GM18520 (cell line): ENCODE measurements at regions not wholly inside any gene's neighbourhood (a gene's known extent, or its start where the extent isn't known, plus 50 kb on each side); places are given as distances from the start of the nearest gene placed in this dataset.

ENCODE experiments used
- ATAC-seq: cut with Tn5 transposase; IDR thresholded peaks from one replicate; pipeline ENCODE4 v1.9.1; 2021; ENCODE audit not compliant: unreplicated experiment

DNA sequence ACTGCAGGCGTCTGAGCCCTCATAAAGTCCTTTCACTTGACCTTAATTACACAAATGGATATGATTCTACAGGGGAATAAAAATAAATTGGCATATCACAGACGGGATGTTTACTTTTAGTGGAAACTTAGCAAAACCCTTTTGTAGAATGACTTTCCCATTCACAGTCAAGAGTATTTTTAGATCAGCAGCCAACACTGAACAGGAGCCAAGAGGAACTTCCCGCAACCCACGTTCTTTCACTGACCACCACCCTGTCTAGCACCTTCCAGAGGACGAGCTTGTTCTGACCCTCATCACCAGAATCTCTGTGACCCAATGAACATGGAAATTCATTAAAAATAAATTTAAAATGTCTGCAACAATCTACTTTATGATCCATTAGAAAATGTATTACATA is 119.0 kb upstream of the SNTG2 start:
- ATAC-seq, result no peak

DNA sequence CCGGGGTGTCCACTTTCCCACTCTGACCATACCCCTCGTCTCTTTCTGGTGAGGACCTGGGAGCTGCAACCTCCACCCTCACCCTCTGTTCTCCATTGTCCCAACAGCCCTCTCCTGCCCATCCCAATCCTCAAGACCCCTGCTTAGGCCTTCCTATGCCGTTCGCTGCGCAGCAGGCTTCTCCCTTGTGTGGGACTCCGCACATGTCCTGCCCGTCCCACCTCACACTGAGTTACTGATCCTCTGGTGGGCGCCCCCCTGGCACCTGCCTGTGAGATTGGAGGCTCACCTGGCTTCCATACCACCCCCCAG is 119.5 kb upstream of the SNTG2 start:
- ATAC-seq, result no peak

DNA sequence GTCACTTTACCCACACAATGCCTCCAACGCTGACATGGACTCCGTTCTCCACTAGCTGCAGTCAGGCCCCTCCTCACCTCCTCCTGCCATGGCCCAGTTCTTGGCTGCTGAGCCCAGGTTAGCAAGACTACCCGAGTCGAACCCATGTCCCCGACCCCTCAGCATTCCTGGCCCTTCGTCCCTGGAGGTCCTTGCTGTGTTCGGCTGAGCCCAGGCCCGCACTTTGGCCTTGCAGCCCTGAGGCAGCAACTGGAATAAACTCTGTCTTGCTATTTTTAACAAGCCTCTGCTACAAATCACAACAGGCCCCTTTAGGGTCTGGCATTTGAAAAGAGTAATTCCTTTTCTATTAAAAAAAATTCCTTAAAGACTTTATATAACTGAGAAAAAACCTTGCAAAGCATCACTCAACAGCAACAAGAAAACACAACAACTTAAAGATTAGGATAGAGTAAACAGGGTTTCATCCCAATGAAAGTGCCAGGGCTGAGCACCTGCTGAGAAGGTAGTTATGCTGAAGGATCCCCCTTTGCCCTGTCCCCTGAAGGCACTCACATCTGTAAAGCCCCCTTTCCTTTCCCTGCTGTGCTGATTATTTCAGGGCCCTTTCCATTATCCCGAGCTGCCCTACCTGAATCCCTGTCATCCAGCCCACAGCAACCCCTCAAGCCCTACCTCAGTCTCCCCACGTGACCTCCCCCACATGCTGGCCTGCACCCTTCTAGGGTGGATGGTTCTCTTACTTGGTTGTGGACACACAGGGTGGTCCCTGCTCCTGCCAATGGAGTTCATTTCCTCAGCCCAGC is 120.0 kb upstream of the SNTG2 start:
- ATAC-seq, result no peak

DNA sequence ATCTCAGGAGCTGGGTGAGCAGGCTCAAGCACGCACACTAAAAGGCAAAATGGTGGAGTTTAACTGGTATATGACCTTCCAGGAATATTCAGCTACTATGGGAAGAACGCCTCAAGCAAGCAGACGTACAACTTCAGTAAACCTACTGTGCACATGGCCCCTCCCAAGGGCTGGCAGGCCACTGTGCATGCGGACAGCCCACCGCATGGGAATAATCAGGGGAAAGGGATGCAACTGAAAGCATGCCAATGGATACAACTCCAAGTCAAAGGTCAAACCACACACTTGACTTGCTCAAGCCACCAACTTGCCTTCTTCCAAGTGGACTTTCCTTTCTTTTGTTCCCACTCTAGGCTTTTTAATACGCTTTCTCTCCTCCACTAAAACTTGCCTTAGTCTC is 121.6 kb upstream of the SNTG2 start:
- no peak for ATAC-seq

DNA sequence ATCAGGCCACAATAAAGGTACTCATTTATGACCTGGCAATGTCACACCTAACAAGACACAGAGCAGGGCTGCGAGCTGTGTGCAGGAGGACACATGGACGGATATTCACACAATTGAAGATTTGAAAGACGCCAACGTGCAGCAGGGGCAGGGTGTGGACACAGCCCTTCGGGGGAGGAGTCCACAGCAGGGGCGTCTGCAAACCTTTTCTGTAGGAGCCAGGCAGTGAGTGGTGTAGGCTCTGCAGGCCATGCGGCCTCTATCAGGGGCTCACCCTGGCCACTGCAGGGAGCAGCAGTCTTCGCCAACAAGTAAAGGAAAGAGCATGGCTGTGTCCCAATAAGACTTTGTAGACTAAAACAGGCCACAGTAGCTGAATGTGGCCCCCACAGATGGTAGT is 125.7 kb upstream of the SNTG2 start:
- ATAC-seq, result no peak

DNA sequence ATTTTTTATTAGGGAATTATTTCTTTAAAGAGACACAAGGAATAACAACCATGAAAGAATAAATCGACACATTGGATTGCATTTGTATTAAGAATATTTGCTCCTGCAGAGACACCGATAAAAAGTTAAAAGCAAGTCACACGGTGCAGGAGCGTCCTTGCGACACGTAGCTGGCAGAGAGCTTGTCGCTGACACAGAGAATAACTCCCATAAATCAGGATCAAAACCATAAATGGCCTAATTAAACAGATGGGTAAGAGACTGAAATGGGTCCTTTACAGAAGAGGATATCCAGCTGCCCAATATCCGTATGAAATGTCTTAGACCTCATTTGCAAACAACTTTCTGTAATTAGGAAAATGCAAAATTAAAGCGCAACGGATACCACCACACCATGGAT is 126.1 kb upstream of the SNTG2 start:
- ATAC-seq, result no peak

DNA sequence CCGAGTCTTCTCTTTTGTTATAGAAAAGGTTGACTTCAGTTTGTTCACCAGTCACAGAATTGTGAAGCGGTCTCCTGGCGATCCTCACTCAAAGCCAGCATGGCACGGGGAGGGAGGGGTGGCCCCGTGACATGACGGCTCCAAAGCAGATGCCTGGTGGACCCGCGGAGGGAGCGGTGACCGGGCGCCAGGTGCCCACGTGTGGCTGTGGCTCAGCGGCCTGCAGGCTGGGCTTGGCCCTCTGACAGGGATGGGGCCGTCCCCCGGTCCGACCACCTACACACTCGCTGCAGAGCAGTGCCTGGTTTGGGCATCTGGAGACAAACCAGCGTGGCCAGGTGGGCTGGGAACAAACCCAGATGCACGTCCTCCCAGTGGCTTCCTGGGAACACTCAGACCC is 129.1 kb upstream of the SNTG2 start:
- no peak for ATAC-seq

DNA sequence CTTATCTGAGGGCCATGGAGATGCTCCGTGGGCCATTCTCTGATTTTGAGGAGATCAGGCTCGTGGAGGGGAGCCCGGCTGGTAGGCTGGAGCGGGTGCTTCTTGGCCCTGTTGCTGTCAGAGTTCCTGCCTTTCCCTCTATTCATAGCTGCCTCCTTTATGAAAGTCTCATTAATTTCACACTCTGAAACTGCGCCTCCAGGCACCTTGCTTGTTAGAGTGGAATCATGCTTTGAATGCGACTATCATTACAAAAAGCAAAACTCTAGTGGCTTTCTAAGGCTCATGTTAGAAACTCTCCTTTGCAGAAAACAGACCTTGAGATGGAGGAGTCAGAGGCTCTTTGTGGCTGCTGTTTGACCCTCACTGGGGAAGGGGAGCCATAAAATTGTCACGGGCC is 131.0 kb upstream of the SNTG2 start:
- no peak for ATAC-seq

DNA sequence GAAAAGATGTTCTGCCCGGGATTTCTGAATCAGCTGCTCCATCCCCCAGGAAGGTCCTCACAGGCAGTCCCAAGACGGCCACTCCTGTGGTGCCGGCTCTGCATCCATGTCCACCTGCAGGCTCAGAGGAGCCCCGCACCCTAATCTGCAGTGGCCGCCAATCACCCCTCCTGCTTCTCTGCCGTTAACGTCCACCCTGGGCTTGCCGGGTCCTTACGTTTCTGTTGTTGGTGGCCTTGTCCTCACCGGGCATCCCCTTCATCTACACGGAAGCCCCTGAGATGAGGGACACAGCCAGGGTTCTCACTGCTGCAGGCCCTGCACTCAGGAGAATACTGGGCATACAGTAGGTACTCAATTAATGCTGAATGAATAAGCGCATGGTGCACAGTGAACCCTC is 131.5 kb upstream of the SNTG2 start:
- ATAC-seq, result no peak

DNA sequence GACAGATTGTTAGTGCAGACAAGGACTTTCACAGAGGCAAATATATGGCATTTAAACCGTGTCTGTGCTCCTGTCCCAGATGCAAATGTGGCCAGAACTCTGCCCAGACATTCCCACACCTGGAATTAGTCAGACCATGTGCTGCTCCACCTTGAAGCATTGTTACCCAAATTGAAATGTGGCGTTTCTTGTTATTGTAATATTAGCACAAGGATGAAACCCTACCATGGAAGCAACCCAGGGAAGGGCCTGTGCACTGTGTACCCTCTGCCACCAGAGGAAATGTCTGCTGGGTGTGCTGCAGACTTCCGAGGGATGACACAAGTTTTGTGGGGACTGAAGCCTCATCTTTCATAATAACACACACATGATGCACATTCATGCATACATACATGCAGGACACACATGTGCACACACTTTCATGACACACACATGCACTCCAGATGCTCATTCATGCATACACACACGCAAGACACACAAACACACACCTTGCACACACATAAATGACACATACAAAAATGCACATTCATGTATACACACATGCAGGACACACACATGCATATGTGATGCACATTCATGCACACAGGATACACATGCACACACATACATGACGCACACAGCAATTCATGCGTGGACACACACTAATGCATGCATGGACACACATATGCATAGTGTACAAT is 133.2 kb upstream of the SNTG2 start:
- ATAC-seq, result no peak

DNA sequence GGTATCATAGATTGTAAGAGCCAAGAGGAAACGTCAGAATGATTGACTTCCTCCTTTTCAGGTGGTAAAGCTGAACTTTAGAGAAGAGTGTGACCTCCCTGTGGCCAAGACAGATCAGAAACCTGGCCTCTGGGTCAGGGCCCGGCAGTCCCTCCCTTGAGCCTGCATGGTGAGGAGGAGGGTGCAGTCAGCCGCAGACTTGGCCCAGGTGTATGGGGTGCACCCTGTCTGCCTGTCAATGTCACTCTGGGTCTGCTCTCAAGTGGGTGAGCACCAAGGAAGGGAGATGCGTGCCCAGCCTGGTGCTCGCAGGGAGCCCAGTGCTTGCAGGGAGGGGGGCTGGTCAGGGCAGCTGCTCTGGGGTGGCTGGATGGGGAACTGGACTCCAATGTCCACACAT is 134.4 kb upstream of the SNTG2 start:
- no peak for ATAC-seq

DNA sequence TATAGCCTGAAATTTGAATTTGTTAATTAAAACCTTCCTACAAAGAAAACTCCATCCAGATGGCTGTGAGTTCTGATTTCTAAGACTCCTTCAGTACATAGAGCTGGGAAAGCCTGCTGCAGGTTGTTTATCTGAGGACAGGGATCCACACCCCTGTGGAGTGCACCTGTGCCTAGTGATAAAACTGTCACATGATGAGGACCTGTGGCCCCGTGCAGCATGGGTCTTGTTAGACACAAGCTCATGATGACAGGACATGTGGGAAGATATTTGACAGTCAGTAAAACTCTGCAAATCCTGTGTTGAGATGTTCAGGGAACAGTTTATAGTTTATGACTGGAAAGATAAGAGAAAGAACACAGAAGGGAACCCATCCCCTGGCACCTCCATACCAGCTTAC is 133.2 kb upstream of the TMEM18 start:
- ATAC-seq, result no peak

DNA sequence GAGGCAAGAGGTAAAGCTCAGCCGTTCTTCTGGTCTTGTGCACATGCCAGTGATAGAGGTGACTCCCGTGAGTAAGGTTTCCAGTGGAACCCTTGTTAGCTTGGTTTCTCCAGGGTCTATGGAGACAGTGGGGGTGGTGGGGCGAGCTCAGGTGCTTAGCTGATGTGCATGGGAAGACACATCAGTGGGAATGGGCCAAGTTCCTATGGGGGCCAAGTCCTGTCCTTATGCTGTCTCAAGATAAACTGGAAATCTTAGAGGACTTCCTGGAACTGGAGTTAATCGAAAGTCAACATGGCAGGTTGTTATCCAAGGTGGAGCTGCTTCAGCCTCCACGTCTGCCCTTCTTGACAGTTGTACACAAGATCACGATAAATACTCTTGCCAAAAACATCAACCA is 130.1 kb upstream of the TMEM18 start:
- ATAC-seq, result no peak

DNA sequence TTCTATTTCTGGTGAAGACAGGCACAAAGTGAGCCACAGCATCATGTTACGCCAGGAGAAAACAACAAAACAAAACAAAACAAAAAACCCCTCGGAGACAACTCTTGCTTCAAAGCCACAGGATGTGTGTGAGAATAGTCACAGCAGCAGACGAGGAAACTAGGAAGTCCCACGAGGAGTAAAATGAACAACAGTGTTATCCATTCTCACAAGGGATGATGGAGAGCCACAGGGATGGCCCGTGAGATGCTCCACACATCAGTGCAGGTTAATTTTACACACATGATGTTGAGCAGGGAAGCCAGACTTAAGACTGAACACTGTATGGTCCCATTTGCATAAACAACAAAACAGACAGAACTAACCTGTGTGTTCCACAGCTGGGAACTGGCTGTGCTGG is 128.5 kb upstream of the TMEM18 start:
- no peak for ATAC-seq

DNA sequence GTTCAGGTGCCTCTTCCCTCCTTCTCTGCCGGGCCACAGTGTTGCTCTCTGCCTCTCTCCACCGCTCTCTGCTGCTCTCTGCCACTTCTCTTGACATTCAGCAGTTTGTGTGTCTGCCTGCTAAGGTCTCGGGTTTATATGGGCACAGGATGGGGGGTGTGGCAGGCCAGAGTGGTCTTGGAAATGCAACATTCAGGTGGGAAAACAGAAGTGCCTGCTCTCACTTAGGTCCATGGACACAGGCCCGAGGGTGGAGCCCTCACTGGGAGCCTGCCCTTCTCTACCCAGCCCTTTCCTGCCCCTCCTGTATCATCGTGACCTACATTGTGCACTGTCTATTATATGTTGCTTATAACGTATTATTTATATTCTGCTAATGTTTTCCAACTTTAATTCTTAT is 120.8 kb upstream of the TMEM18 start:
- no peak for ATAC-seq

DNA sequence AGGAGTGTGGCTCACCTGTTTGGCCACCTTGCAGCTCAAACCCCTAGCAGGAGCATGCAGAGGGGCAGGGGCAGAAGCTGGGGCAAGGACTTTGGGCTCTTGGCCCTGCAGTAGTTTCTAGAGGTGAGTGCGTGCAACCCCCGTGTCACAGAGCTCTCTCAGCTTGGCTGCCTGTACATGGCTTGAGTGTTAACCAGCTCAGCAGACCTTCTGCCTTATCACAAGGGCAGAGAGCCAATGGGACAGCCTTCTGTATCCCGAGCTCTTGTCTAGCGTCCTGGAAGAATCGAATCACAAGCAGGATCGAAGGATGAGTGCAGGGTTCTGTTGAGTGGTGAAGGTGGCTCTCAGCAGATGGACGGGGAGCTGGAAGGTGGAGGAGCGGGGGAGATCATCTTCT is 120.3 kb upstream of the TMEM18 start:
- no peak for ATAC-seq

DNA sequence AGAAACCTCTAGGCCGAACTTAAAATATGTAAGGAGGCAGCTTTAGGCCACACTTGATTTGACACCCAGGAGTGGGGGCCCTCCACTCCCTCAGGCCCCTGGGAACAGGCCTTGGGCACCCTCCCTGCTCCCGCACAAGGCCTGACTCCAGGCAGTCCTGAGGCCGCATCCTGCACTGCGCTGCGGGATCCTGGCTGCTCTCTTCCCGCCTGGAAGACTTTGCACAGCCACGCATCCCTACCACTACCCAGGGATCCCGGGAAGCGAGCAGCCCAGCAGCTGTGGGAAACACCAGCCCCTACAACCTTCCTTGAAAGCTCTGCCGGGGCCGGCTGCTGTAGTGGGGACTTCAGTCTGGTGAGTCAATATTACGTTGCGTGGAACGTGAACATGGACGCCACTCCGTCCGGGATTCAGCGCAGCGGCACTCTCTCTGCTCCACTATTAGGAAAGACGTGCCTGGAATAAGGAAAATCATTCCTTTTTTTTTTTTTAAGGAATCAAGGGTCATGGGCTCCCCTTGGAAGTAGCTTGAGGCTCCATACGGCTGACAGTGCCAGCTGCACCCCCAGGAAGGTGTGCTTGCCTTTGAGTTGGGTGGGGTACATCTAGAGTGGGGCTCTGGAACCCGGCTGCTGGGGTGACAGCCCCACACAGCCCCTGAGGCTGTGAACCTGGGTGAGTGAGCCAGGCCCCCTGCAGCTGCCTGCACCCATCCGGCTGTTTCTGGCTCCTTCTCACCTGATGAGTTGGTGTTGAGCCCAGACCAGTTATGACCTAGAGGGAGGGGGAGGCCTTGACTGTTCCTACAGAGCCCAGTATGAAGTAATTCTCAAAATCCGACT is 119.2 kb upstream of the TMEM18 start:
- no peak for ATAC-seq

DNA sequence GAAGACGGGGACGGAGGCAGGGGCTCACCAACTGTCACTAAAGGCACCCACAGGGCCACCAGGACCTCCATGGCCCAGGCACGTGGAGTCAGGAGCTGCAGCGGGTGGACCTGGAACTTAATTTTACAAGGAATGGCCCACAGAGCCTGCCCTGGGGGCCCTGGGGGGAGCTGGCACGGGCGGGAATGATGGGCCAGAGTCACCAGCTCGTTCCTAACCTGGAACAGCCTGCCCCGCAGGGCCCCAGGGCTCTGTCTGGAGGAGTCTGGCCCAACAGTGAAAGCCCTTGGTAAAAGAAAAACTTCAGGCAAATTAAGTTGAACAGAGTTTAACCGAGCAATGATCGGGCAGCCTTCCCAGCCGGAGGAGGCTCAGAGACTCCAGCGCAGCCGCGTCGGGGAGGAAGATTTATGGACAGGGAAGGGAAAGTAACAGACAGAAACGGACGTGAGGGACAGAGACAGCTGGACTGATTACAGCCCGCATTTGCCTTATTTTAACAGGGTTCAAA is 118.4 kb upstream of the TMEM18 start:
- no peak for ATAC-seq

DNA sequence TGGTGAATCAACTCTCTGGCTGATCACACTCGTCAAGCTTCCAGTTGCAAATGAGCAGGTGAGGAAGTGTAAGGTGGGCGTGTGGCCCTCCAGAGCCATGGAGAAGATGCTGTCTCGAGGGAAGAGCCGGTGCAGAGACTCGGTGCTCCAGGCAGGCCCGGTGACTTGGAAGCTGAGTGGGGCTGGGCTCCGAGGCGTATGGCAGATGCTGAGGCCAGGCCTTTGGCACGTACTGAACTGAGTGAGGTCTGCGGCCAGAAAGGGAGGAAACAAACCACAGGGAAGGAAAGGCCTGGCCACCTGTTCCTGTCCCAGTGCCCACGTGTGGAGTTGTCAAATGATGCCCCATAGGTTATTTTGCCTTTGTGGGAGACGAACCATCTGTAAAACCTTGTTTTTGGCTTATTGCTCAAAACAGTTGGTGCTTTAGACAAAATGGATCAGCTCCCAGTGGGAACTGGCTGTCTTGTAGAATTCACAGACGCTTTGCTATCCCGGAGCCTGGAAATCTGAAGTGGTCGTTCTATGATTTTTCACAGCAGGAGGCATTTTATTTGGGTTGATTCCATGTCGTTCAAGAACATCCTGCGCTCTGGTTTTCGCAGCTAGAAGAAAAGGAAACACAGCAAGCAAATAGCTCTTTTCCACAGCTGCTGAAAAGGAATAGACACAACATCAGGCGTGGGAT is 117.5 kb upstream of the TMEM18 start:
- no peak for ATAC-seq

DNA sequence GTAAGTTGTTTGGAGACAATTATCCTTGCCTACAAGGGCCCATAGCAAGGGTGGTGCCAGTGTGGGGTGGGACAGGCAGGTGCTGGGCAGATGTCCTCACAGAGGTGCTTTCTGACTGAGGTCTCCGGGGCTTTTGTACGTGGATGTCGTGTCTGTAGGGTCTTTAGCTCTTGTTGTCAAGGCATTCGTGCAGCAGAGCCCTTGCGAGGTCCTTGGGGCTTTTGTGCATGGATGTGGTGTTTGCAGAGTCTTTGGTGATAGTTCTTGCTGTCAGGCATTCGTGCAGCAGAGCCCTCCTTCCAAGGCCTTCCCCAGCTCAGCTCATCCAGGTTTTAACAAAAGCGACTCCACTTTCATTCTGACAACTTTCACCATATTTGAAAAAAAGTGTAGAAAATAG is 116.0 kb upstream of the TMEM18 start:
- ATAC-seq, result no peak

DNA sequence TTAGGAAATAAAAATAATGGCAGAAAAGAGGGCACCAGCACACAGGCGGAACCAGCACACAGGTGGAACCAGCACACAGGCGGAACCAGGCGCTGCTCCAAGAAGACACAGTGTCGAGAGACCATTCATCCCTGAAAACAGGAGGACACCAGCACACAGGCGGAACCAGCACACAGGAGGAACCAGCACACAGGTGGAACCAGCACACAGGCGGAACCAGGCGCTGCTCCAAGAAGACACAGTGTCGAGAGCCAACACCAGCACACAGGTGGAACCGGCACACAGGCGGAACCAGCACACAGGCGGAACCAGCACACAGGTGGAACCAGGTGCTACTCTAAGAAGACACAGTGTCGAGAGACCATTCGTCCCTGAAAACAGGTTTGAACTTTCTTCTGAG is 115.5 kb upstream of the TMEM18 start:
- no peak for ATAC-seq
